Erythroblast (primary cell): ENCODE measurements at regions not wholly inside any gene's neighbourhood (a gene's known extent, or its start where the extent isn't known, plus 50 kb on each side); places are given as distances from the start of the nearest gene placed in this dataset.

Source experiments
- GATA1 ChIP-seq: IDR thresholded peaks from 2 replicates; pipeline ENCODE4 v1.6.1; 2011; ENCODE audit warnings: low read depth, mild to moderate bottlenecking, control low read depth, low read length, moderate library complexity
- POLR2A ChIP-seq: IDR thresholded peaks from 2 replicates; pipeline ENCODE4 v1.6.1; 2011; ENCODE audit warnings: mild to moderate bottlenecking, low read length

DNA sequence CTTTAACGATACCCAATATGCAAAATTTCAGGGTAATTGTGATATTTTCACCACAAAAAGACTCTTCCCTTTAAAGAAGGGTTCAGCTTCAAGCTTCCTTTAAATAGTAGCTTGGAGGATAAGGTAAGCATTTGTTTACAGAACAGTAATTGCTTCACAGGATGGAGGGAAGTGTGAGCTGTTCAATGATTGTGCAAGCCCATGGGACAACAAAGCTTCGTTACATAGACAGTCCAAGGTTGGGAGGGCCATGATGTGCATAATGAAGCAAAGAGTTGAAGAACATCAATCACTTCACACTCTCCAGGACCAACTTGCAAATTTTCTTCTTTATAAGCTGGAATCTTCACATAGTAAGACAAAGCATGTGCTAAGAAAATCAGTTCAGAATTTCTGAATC lies 145.0 kb upstream of the ASIC2 start:
- no peak for TF ChIP-seq POLR2A
- TF ChIP-seq GATA1: no peak
